Smooth muscle cell (in vitro differentiated cells): ENCODE measurements at regions not wholly inside any gene's neighbourhood (a gene's known extent, or its start where the extent isn't known, plus 50 kb on each side); places are given as distances from the start of the nearest gene placed in this dataset.

Source experiments
- DNase-seq: peaks from one replicate; lab custom pipeline; 2025; ENCODE audit not compliant: unreplicated experiment; lab: John Stamatoyannopoulos, UW
- H2AFZ ChIP-seq: fragments of 200-600 bp; sonication (generic); 2 replicates; pipeline ENCODE4 v1.6.0; 2016; ENCODE audit warnings: antibody characterized with exemption, low read depth, mild to moderate bottlenecking
- H3F3A ChIP-seq: fragments of 200-600 bp; sonication (generic); 2 replicates; pipeline ENCODE4 v1.6.0; 2017; ENCODE audit warnings: antibody characterized with exemption, low read depth
- H3K27ac ChIP-seq: fragments of 200-600 bp; sonication (generic); 2 replicates; pipeline ENCODE4 v1.5.1; 2016; ENCODE audit warnings: low read depth, mild to moderate bottlenecking
- H3K27me3 ChIP-seq: fragments of 200-600 bp; sonication (generic); 2 replicates; pipeline ENCODE4 v1.6.1; 2016; ENCODE audit warnings: low read depth, mild to moderate bottlenecking
- H3K36me3 ChIP-seq: fragments of 200-600 bp; sonication (generic); 2 replicates; pipeline ENCODE4 v1.5.1; 2016; ENCODE audit warnings: low read depth
- H3K4me1 ChIP-seq: fragments of 200-600 bp; sonication (generic); 2 replicates; pipeline ENCODE4 v1.5.1; 2016; ENCODE audit warnings: low read depth
- H3K4me2 ChIP-seq: fragments of 200-600 bp; sonication (generic); 2 replicates; pipeline ENCODE4 v1.6.0; 2016; ENCODE audit warnings: mild to moderate bottlenecking
- H3K4me3 ChIP-seq: fragments of 200-600 bp; sonication (generic); 2 replicates; pipeline ENCODE4 v1.5.1; 2016; ENCODE audit warnings: mild to moderate bottlenecking
- H3K79me2 ChIP-seq: fragments of 200-600 bp; sonication (generic); 2 replicates; pipeline ENCODE4 v1.6.0; 2016; ENCODE audit warnings: low read depth, mild to moderate bottlenecking
- H3K9ac ChIP-seq: fragments of 200-600 bp; sonication (generic); 2 replicates; pipeline ENCODE4 v1.6.0; 2016; ENCODE audit warnings: low read depth
- H3K9me3 ChIP-seq: fragments of 200-600 bp; sonication (generic); replicated peaks from 2 replicates; pipeline ENCODE4 v1.5.1; 2016; ENCODE audit warnings: low read depth
- H4K20me1 ChIP-seq: fragments of 200-600 bp; sonication (generic); 2 replicates; pipeline ENCODE4 v1.6.0; 2016; ENCODE audit warnings: low read depth
- WGBS: methylation state at CpG from one replicate; pipeline ENCODE4 v1.1.7; 2016; ENCODE audit warnings: low lambda C conversion rate; 5-methylcytosine and 5-hydroxymethylcytosine counted together
- TF ChIP-seq, protein P1 (sequence below): fragments of 200-600 bp; sonication (generic); IDR thresholded peaks from 2 replicates; pipeline ENCODE4 v1.5.1; 2017; ENCODE audit warnings: borderline replicate concordance, mild to moderate bottlenecking, antibody characterized with exemption; ENCODE audit not compliant: insufficient read depth, poor library complexity, severe bottlenecking

DNA sequence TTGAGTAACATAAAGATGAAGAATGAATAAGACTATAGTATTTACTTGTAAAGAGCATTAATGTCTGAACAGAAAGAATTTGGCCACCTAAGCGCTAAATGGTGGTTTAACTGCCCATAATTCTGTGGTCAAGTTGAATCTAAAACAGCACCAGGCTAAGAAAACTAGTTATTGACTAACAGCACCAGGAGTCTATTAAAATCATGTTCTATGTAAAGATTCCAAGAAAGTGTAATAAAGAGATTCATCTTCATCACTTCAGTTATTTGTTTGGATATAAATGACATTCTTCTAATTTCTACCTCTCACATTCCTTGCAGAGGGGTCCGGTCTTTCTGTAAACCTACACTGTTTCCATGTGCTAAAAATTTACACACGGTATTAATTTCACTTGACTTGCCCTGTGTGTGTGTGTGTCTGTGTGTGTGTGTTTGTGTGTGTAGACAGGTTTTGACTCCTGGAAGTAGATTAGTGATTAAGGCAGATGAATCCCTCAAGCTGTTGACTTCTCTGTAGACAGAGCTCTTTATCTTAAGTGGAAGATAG is 84.4 kb downstream of the KLF6 start:
- Histone ChIP-seq H3K4me1 (no peaks in the 10 kb centered on the region), H4K20me1 (no peaks in the 10 kb centered on the region), H3K27ac (no peak overlapping the region), H2AFZ (no peak overlapping the region), H3K4me3 (no peak overlapping the region), H3K79me2 (no peaks in the 10 kb centered on the region), H3K9me3 (no peaks in the 10 kb centered on the region), H3F3A (no peaks in the 10 kb centered on the region), H3K36me3 (no peaks in the 10 kb centered on the region), H3K27me3 (no peaks in the 10 kb centered on the region), H3K4me2 (no peak overlapping the region), H3K9ac (no peak overlapping the region)
- 75% methylated on average over 3 of the region's 3 CpGs for WGBS
- DNase-seq = no peak
- TF ChIP-seq, protein P1, sequence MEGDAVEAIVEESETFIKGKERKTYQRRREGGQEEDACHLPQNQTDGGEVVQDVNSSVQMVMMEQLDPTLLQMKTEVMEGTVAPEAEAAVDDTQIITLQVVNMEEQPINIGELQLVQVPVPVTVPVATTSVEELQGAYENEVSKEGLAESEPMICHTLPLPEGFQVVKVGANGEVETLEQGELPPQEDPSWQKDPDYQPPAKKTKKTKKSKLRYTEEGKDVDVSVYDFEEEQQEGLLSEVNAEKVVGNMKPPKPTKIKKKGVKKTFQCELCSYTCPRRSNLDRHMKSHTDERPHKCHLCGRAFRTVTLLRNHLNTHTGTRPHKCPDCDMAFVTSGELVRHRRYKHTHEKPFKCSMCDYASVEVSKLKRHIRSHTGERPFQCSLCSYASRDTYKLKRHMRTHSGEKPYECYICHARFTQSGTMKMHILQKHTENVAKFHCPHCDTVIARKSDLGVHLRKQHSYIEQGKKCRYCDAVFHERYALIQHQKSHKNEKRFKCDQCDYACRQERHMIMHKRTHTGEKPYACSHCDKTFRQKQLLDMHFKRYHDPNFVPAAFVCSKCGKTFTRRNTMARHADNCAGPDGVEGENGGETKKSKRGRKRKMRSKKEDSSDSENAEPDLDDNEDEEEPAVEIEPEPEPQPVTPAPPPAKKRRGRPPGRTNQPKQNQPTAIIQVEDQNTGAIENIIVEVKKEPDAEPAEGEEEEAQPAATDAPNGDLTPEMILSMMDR = no peak

DNA sequence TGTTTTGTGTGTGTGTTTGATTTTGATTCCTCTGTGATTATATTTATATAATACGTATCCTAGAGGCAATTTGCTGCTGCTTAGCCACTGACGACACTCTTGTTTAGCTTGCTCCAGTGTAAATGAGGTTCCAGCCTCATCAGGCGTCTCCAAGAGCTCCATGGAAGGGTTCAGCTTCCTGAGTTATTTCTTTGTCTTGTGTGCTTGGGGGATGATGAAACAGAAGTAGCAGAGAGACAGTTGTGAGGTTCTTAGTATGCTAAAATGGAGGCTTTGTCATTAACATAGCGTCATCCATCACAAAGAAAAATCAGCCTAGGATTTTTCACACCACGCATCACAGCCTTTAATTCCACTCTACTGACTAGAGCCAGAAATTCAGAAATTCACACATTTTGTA is 85.1 kb downstream of the KLF6 start:
- Histone ChIP-seq H3K27me3 (no peaks in the 10 kb centered on the region), H4K20me1 (no peaks in the 10 kb centered on the region), H3K9ac (no peak overlapping the region), H3F3A (no peaks in the 10 kb centered on the region), H3K4me3 (no peak overlapping the region), H3K9me3 (no peaks in the 10 kb centered on the region), H3K4me2 (no peak overlapping the region), H3K79me2 (no peaks in the 10 kb centered on the region), H3K27ac (no peak overlapping the region), H2AFZ (no peak overlapping the region), H3K4me1 (no peaks in the 10 kb centered on the region), H3K36me3 (no peaks in the 10 kb centered on the region)
- 87% methylated on average over 5 of the region's 5 CpGs for WGBS
- DNase-seq = no peak
- TF ChIP-seq, protein P1 = no peak

DNA sequence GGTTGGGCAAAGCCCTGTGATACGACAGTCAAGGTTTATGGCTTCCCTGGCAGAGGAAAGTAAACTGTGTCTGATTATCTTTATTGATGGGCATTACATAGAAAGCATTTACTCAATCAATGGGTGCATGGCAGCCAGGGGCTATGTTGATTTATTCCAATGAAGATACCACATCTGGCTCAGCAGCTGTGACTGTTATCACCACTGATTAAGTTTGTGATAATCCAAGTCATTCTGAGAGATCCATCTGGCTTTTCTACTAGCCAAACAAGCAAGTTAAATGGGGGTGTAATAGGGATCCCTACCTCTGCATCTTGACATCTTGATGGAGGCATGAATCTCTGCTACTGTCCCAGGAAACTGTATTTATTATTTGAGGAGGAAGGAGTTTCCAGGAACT is 86.7 kb downstream of the KLF6 start:
- H3K36me3 ChIP-seq = no peaks in the 10 kb centered on the region
- no peak overlapping the region for H3K4me3 ChIP-seq
- no peaks in the 10 kb centered on the region for H3K9me3 ChIP-seq
- H4K20me1 ChIP-seq = no peaks in the 10 kb centered on the region
- H2AFZ ChIP-seq = no peak overlapping the region
- TF ChIP-seq, protein P1 = no peak
- DNase-seq = no peak
- H3K79me2 ChIP-seq = no peaks in the 10 kb centered on the region
- no peak overlapping the region for H3K27ac ChIP-seq
- H3K4me1 ChIP-seq = no peaks in the 10 kb centered on the region
- H3F3A ChIP-seq = no peaks in the 10 kb centered on the region
- no peak overlapping the region for H3K9ac ChIP-seq
- WGBS = 59% methylated on average over 1 of the region's 1 CpG
- no peaks in the 10 kb centered on the region for H3K27me3 ChIP-seq
- H3K4me2 ChIP-seq = no peak overlapping the region

DNA sequence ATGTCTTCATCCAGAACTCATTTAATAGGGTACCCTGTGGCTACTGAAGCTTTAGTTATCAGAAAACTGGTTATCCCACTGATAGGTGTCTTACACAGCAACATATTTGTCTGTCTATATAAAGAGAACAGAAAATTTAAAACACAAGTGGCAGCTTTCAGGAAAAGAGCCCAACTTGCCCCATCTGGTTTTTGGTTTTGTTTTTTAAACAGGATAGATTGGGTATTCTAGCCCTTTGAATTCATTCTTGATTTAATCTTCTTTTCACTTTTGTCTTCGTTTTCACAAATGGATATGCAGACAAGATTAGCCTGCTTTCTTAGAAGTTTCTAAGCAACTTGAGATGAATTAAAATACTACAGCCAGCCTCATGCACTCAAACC is 91.3 kb downstream of the KLF6 start:
- WGBS = 63% methylated on average over 1 of the region's 1 CpG
- DNase-seq = no peak
- Histone ChIP-seq H2AFZ (no peak overlapping the region), H3K27me3 (no peaks in the 10 kb centered on the region), H3K27ac (no peak overlapping the region), H3F3A (peaks cover 14% of the 10 kb centered on the region), H3K79me2 (no peaks in the 10 kb centered on the region), H3K9ac (no peak overlapping the region), H3K4me3 (no peak overlapping the region), H3K36me3 (no peaks in the 10 kb centered on the region), H4K20me1 (no peaks in the 10 kb centered on the region), H3K4me1 (peaks cover 12% of the 10 kb centered on the region), H3K9me3 (no peaks in the 10 kb centered on the region), H3K4me2 (no peak overlapping the region)
- TF ChIP-seq, protein P1 = no peak
